ENCODE measurements at regions not wholly inside any gene's neighbourhood (a gene's known extent, or its start where the extent isn't known, plus 50 kb on each side); places are given as distances from the start of the nearest gene placed in this dataset.
"Not testable (repeated sequence)": the region's sequence is repeated elsewhere in the genome, so short reads cannot be mapped to it uniquely, and the experiment has no call there.

DNA sequence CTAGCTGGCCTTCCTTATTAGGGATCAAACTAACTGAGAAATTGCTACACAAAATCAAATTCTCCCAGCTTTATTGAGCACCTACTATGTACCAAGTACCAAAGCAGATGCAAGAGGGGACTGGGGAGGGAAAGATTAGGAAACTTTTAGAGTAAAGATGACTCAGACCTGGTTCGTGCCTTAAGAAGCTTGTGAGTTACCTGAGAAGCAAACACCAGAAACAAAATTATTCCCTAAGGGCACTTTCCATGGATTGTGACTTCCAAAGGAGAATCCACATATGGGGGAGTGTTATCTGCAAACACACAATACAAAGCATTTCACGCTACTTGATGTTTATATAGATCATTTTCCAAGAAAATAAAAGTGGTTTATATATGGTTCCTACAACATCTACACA, 326.9 kb upstream of the HNRNPA3 start:
- DNase-seq: no peak

DNA sequence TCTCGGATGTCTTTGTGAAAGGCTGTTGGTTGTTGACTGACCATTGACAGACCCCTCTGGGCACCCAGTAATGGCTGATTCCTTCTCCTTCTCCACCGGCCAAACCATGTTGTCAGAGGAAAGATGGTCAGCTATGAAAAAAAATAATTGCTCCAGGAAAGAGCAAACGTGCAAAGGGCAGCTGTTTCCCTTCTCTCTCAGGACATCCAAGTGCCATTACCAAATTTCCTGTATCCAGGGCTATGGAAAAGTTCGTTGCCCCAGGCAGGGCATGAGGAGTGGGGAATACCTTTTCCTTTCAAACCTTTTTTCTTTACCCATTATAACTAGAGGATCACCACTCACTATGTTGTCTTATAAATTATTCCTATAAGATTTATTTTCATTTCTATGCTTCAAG, 321.5 kb upstream of the HNRNPA3 start:
- no peak for DNase-seq

DNA sequence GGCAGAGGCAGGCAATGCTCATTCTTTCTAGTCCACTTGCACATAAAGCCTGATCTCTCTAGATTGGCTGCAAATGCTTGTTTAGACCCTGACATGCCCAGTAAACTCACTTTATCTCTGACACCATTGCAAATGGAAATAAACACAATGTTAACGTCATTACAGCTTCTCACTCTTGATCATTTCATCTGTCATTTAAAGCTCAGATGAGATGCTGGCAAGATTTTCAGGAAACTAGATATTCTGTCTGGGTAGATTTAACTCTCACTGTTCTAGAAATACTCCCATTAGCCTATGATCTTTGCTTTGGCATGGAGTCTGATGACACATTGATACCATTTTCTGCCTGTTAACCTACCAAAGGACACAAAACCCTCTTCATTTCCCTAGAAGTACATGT, 320.7 kb upstream of the HNRNPA3 start:
- no peak for DNase-seq

DNA sequence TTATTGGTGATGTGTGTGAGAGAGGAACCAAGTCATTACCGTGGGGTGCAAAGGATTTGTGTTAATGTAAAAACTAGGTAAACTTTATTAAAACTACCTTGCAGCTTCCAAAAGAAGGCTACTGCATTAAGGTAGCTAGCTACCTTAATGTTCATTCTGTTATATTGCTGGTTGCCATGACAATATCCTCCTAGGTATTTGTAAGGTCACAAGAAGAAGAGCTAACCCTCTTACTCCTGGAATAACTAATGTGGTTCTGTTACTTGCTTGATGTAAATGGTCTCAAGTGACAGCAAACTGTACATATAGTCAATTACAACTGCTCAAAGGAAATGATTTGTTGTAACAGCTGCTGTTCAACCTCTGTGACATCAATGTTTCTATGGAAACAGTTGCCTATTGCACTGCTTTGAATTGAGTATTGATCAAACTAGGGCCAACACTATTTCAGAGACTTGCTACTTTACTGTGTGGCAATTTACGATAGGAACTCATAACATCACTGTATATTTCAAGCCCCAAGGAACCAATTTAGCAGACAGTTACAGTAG, 319.8 kb upstream of the HNRNPA3 start:
- DNase-seq: no peak

DNA sequence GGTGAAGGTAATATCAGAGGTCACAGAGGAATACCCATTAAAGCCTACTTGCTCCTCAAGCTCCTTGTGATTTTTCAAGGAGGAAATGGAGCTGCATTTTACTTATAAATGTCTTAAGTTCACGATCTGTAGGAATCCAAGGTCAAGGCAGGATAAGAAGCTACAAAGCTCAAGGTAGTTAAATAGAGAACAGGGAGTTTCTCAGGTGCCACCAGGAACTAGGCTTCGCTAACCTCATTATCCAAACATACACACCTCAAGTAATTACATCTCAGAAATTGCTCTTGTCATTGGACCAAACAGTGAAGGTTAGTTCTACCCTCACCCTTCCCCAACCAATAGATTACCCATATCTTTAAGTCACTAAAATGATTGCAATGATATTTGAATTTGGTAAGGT, 317.4 kb upstream of the HNRNPA3 start:
- DNase-seq: no peak

DNA sequence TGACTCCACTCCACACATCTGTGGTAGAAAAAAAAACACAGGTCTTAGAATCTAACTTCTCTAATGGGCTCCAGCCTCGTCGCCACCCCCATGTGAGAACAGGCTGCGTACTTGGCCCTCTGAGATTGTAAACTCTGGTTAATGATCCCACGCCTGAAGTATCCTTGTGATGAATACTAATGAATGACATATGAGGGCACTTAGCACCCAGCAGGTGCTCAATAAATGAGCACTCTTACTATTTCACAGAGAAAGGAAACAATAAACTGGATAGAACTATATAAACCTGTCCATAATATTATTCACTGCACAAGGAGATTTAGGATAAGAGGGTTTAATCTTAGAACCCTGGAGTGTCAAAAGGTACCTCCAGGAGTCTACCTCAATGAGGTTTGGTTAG, 310.1 kb upstream of the HNRNPA3 start:
- DNase-seq: no peak

DNA sequence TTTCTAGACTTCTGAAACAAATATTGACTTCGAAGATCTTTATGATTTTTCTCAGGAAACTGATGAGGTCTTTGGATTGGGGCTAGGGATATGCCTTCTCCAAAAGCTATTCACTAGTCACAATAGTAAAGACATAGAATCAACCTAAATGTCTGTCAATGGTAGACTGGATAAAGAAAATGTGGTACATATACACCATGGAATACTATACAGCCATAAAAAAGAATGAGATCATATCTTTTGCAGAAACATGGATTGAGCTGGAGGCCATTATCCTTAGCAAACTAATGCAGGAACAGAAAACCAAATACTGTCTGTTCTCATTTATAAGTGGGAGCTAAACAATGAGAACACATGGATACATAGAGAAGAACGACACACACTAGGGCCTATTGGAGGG, 308.5 kb upstream of the HNRNPA3 start:
- DNase-seq: not testable (repeated sequence)

DNA sequence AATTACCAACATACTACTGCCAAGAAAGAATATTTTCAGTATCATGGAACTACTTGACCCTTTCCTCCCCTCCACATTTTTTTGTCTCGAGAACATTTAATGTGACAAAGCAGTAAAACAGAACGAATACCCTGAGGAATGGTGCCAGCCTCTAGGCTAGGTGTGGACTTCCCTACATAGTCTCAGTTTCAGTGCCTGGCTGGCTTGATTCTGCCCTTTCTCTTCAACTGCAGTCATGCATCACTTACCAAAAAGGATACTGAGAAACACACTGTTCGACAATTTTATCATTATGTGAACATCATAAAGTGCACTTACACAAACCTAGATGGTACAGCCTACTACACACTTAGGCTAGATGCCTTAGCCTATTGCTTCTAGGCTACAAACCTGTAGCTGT, 305.3 kb upstream of the HNRNPA3 start:
- no peak for DNase-seq

DNA sequence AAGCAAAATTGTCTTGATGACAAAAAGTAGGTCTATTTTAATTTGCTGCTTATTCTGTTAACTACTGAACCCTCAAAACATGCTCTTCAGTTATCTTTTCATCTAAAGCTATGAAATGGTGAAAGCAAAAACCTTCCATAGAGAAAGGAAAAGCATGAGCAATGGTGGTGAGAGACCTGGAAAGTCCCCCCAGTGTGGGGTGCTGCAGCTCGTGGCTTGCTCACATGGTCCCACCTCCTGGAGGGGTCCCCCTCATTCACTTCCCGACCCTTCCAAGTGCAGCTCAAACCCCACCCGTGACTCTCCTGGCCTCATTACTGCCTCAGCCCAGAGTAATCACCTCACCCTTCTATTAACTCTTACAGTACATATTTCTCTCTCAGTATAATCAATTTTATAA, 301.8 kb upstream of the HNRNPA3 start:
- DNase-seq: no peak

DNA sequence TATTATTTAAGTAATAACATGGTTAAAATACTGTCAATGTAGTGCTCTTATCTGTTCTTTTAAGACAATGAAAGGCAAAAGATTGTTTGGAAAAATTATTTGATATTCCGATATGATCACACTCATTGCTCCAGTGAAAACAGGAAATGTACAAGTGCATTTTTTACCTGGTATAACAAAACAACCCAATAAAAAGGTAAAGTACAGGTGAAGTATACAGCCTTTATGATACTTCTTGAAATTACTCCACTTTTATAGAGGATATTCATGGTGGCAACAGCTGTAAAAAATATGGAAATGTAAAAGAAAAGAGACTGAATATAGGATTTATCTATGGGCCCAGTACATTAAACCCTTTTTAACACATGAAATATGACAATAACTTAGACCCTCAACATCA, 298.6 kb upstream of the HNRNPA3 start:
- no peak for DNase-seq

DNA sequence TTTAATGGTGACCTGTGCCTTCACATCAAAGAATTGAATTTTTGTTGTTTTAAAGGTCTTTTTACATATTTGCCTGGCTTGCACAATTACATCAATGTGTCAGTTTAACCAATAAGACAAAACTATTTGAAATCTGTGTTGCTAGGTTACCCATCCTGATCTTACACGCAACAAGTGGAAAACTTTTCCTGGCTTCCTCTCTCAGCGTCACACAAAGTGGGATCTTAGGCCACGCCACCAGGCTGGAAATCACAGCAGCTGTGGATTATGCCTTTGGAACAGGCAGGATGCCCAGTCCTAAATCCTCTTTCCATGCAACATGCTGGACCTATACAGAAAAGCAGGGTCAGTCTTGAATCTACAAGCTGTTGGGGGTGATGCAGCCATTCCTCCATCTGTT, 298.2 kb upstream of the HNRNPA3 start:
- no peak for DNase-seq

DNA sequence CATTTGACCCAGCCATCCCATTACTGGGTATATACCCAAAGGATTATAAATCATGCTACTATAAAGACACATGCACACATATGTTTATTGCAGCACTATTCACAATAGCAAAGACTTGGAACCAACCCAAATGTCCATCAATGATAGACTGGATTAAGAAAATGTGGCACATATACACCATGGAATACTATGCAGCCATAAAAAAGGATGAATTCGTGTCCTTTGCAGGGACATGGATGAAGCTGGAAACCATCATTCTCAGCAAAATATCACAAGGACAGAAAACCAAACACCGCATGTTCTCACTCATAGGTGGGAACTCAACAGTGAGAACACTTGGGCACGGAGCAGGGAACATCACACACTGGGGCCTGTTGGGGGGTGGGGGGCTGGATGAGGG, 290.0 kb upstream of the HNRNPA3 start:
- DNase-seq: not testable (repeated sequence)

DNA sequence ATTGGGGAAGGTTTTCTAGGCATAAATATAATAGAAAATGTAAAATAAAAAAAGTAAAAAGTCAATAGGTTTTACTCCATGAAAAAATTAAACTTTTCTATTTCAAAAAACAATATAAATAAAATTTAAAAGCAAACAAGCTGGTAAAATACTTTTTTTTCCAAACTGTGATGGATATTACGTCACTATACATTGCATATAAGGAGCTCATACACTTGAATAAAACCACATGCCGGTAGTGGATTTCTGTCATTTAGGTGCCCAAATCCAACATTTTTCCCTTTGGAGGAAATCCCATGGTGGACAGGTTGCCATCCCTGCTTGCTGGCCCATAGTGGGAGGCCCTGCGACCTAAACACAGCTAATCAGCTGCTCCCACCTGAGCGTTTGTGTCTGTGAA, 289.4 kb upstream of the HNRNPA3 start:
- no peak for DNase-seq

DNA sequence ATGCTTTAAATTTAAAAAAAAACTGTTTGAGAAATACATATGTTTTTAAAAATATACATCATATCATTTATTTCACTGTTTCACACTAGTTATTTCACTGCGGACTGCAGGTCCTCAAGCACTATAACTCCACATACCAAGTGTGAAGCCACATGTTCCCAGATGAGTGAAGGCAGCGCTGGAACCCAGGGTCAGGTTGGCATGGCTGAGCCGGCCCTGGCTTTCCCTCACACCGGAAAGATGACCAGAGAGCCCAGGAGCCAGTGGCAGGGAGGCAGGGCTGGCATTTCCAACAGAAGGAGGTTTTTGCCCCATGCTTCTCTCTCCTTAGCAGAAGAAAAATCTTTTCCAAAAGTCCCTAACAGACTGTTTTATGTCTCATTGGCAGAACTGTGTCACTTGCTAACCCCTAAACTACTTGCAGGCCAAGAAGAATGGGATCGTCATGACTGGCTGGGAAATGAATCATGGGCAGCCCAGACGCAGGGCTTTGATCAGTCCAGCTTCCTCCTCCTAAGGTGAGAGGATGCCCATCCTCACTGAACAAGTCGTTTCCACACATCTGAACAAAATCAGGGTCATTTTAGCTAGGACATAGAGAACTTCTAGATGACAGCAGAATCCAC, 287.6 kb upstream of the HNRNPA3 start:
- no peak for DNase-seq

DNA sequence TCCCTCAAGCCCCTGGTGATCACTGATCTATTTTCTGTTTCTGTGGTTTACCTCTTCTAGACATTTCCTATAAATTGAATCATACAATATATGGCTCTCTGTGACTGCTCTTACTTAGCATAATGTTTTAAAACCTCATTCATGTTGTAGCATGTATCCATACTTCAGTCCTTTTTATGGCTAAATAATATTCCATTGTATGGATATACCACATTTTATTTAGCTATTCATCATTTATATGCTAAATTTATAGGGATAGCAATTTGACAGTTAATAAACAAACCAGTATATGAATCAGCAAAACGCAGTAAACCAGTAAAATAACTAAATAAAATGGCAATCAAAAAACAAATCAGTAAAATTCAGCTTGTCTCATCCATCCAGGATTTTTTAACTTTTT, 286.1 kb upstream of the HNRNPA3 start:
- DNase-seq: no peak

DNA sequence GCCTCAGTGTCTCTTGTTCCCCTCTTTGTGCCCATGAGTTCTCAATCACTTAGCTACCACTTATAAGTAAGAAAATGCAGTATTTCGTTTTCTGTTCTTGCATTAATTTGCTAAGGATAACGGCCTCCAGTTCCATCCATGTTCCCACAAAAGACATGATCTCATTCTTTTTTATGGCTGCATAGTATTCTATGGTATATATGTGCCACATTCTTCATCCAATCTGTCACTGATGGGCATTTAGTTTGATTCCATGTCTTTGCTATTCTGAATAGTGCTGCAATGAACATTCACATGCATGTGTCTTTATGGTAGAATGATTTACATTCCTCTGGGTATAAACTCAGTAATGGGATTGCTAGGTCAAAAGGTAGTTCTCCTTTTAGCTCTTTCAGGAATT, 283.2 kb upstream of the HNRNPA3 start:
- DNase-seq: not testable (repeated sequence)

DNA sequence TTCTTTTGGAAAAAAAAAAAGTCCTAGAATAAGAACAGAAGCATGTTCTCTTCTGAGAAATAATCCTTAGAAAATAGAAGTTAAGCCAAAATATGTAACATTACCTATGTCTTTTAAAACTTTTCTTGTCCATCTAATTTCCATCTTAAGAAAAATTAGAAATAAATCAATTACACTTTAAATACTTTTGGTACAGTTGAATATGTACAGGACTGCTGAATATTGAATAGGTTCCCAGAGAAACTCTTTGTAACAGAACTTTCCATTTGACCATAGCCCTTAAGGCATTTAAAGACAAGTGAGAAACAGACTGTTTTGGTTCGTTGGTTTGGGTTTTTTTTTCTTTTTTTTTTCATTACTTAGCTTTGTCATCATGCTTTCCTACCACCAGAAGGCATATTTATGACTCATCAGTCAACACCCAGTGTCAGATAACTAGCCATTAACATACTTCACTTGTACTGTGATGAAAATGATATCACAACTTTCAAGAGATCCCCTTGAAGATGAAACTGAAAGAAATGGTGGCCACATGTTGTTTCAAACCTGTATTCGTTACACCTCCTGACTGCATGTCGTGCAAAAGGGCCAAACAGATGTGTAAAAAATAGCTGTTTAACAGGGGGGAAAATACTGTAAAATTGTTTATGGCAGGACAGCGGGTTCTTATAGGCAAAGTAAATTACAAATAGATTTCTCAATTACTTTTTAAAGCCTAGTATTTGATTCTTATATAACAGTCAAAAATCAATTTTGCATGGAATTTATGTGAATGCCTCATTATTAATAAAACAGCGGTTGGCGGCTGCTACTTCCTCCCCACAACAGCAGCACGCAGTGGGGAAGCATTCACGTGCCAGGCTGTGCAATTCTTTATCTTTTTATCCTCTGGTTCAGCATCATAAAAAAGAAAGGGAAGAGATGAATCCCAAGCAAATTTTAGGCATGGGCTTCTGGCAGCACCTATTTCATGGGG, 280.7 kb upstream of the HNRNPA3 start:
- DNase-seq: no peak

DNA sequence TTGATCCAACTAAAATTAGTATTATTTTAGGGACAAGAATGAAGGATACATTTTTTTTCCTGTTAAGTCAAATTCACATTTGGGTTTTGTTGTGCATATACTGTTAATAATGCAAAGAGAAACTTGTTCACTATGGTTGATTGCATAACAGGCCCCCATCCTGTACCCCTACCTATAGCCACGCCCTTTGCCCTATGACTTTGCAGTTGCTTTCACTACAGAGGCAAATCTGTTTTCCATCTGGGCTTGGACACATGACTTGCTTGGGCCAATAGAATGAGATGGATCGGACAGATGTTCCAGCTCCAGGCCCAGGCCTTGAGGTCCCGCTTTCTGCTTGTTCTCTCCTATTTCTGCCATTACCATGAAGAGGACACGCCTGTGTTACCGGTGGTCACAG, 278.5 kb upstream of the HNRNPA3 start:
- no peak for DNase-seq

DNA sequence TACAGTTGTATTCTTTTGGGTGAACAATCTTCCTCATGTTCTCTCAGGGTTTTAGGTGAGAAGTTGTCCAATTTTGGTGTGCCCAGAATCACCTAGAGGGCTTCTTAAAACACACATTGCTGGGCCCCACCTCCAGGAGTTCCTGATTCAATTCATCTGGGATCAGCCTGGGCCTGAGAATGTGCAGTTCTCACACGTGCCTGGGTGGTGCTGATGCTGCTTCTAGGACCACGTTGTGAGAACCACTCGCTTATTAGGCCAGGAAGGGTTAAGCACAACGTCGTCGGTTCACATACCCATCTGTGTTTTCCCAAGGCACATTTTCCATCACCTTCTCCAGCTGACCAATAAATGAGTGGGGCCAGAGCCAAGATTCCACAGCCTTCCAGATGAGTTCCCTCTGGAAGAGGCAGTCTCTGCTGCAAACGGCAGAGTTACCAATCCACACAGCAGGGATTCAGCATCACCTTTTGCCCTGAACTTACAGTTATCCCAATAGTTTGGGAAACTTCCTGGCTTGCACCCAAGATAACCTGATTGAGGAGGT, 277.7 kb upstream of the HNRNPA3 start:
- DNase-seq: no peak

DNA sequence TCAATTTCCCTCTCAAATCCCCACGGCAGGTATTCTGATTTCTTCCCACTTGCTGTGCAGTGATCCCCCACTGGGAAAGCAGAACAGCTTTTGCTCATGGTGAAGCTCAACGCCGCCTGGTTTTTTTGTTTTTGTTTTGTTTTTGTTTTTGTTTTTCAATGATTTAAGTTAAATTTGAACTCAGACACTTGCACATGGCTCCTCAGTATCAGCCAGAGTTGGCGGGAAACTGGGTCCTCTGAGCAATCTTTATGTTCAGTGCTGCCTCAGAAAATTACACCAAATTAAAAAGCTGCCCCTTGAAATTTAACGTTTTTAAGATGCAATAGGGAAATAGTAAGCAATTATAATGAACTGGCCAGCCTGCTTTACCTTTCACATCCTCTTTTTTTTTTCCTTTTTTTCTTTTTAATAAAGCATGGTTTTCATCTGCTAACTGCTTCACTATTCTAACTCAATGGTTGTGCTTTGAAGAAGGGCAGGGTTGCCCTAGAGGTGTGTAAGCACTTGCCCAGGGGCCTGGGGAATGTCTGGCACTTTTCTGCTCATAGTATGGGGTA, 277.0 kb upstream of the HNRNPA3 start:
- DNase-seq: no peak

DNA sequence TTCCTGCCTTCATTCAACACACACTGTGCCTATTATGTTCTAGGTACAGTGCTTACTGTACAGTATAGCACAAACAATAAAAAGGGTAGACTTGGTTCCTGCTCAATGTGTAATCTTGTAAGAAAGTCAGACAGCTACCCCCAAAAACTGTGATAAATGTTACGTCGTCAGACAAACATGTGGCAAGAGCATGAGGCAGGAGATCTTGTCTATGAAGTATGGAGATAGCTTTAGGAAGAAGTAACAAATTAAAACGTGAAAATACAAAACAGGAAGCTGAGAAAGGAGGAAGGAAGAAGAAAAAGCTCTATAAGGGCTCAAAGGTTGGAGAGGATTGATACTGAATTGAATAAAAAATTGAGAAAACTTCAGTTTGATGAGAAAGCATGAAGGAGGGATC, 276.2 kb upstream of the HNRNPA3 start:
- no peak for DNase-seq

DNA sequence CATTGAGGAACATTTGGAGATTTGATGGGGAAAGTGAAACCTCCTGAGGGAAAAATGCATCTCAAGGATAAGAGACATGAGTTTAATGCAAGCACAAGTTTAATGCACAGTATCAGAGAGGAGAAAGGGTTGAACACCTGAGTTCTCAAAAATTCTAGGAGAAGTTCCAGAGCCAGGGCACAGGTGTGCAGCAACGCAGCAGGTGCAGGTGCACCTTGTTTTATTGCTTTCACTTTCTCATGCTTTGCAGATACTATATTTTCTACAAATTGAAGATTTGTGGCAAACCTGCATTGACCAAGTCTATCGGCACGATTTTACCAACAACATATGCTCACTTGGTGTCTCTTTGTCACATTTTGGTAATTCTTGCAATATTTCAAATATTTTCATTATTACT, 267.6 kb upstream of the HNRNPA3 start:
- DNase-seq: no peak

DNA sequence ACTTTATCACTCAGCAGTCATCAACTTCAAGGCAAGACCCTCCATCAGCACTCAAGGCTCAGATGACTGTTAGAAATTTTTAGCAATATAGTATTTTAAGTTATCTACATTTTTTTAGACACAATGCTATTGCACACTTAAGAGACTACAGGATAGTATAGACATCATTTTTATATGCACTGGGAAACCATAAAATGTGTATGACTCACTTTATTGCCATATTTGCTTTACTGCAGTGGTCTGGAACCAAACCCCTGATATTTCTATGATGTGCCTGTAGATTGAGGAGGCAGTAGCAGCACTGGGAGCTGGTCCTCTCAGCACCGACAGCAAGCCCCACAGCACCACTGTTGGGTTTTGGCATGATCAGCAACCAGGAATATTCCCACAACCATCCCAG, 264.8 kb upstream of the HNRNPA3 start:
- no peak for DNase-seq

DNA sequence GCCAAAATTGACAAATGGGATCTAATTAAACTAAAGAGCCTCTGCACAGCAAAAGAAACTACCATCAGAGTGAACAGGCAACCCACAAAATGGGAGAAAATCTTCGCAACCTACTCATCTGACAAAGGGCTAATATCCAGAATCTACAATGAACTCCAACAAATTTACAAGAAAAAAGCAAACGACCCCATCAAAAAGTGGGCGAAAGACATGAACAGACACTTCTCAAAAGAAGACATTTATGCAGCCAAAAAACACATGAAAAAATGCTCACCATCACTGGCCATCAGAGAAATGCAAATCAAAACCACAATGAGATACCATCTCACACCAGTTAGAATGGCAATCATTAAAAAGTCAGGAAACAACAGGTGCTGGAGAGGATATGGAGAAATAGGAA, 261.4 kb upstream of the HNRNPA3 start:
- not testable (repeated sequence) for DNase-seq
